Tibial nerve (tissue), 4 donors: ENCODE measurements at regions not wholly inside any gene's neighbourhood (a gene's known extent, or its start where the extent isn't known, plus 50 kb on each side); places are given as distances from the start of the nearest gene placed in this dataset.

Source experiments
- CTCF ChIP-seq, 5 experiments: fragments of 200-600 bp in 3 of 5; fragments of 450-650 bp in 2 of 5; sonication (generic) in 3 of 5; IDR thresholded peaks; one replicate each; pipeline ENCODE4 v1.5.1; 2016 to 2019; ENCODE audit warnings: antibody characterized with exemption in 5 of 5, mild to moderate bottlenecking in 3 of 5, moderate library complexity in 2 of 5
- EP300 ChIP-seq, 2 donors: sonication (generic); formaldehyde crosslinking; IDR thresholded peaks; one replicate each; pipeline ENCODE4 v1.6.1; 2017; ENCODE audit warnings: antibody characterized with exemption in 2 of 2, mild to moderate bottlenecking in 1 of 2
- POLR2A ChIP-seq, 2 donors: fragments of 450-650 bp; IDR thresholded peaks; one replicate each; pipeline ENCODE4 v1.6.1; 2017; ENCODE audit warnings: antibody characterized with exemption in 2 of 2, mild to moderate bottlenecking in 2 of 2, moderate library complexity in 2 of 2

GRCh38 chr11:121770939-121771595 is 318.3 kb upstream of the SORL1-AS1 start:
- TF ChIP-seq CTCF (IDR thresholded peaks at IDR 0.05) (no peak), POLR2A (IDR thresholded peaks at IDR 0.05) (no peak), EP300 (IDR thresholded peaks at IDR 0.05) (no peak)
